ENCODE measurements at regions not wholly inside any gene's neighbourhood (a gene's known extent, or its start where the extent isn't known, plus 50 kb on each side); places are given as distances from the start of the nearest gene placed in this dataset.

- ChIA-PET CTCF (interaction anchor here (0.6 to 1.0 kb wide), 2 partner anchors 10 to 1120 kb away, joined by 3 read pairs; no protein-coding TSS in a partner anchor), POLR2A (no interaction called here)
Measured at GRCh38 chr9:17062497-17062896, 72.3 kb upstream of the CNTLN start.

DNA sequence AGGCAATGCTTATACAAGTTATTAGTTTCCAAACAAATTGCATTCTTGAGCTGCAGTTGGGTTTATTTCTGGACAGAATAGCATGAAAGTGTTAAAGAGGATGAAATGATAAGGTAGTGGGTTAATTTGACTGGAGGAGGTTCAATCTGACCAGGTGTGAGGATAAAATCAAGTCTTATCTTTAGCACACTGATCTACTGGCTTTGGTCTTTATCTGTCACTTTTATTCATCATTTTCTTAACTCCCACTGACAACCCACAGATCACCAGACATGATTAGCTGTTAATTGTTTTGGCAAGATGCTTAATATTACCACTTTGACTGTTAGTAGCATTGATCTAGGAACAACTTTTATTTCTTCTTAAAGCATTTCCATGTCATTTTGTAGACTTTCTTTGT is 74.4 kb upstream of the CNTLN start:
- POLR2A ChIA-PET: no interaction called here
- CTCF ChIA-PET: no interaction called here
- DNase-seq (ENCODE audit: extremely low spot score): no peak
- no peak for TF ChIP-seq L3MBTL2 (conservative IDR thresholded peaks at IDR 0.05)
- TF ChIP-seq ZNF384 (IDR thresholded peaks at IDR 0.05): no peak
- no peak for TF ChIP-seq HDGF (IDR thresholded peaks at IDR 0.05; ENCODE audit: borderline replicate concordance)
- no peak for TF ChIP-seq ARNT (IDR thresholded peaks at IDR 0.05)
- TF ChIP-seq SUZ12 (IDR thresholded peaks at IDR 0.05): no peak
- no peak for TF ChIP-seq FOXM1 (IDR thresholded peaks at IDR 0.05; ENCODE audit: borderline replicate concordance)
- TF ChIP-seq ELF4 (IDR thresholded peaks at IDR 0.05): no peak
- no peak for TF ChIP-seq LEF1 (IDR thresholded peaks at IDR 0.05; ENCODE audit: borderline replicate concordance)
- no peak for TF ChIP-seq CTBP1 (IDR thresholded peaks at IDR 0.05; ENCODE audit: borderline replicate concordance)
- no peak for TF ChIP-seq FOXK2 (IDR thresholded peaks at IDR 0.05)
- no peak for TF ChIP-seq BHLHE40 (IDR thresholded peaks at IDR 0.05; ENCODE audit: borderline replicate concordance)
- TF ChIP-seq FOXA1 (IDR thresholded peaks at IDR 0.05): no peak
- TF ChIP-seq NFRKB (IDR thresholded peaks at IDR 0.05): no peak
- TF ChIP-seq, protein P1, sequence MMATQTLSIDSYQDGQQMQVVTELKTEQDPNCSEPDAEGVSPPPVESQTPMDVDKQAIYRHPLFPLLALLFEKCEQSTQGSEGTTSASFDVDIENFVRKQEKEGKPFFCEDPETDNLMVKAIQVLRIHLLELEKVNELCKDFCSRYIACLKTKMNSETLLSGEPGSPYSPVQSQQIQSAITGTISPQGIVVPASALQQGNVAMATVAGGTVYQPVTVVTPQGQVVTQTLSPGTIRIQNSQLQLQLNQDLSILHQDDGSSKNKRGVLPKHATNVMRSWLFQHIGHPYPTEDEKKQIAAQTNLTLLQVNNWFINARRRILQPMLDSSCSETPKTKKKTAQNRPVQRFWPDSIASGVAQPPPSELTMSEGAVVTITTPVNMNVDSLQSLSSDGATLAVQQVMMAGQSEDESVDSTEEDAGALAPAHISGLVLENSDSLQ (IDR thresholded peaks at IDR 0.05): no peak
- TF ChIP-seq TARDBP (IDR thresholded peaks at IDR 0.05): no peak
- no peak for TF ChIP-seq SP1 (IDR thresholded peaks at IDR 0.05)

More at GRCh38 chr9:17062497-17062896, 72.3 kb upstream of the CNTLN start:
- DNase-seq (ENCODE audit: extremely low spot score): no peak
- TF ChIP-seq L3MBTL2 (conservative IDR thresholded peaks at IDR 0.05) (no peak), ARNT (IDR thresholded peaks at IDR 0.05) (no peak), FOXM1 (IDR thresholded peaks at IDR 0.05; ENCODE audit: borderline replicate concordance) (no peak), FOXA1 (IDR thresholded peaks at IDR 0.05) (no peak)

DNA sequence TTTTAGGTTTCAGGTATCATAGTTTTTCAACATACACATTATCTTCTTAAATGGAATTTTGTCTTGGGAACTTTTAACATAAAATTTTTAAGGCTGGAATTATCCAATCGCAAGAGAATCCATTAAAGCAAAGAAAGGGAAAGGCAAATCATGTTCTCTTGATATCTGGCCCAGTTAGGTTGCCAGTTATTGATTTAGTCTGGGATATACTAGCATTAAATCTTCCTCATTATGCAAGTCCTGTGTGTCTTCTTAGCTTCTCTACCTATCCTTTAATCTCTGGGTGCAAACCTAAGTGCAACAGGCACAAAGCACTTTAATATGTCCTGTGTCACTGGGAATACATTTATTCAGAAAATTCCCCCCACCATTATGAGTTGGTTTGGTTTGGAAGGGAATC is 75.4 kb upstream of the CNTLN start:
- TF ChIP-seq TARDBP (IDR thresholded peaks at IDR 0.05) (no peak), SP1 (IDR thresholded peaks at IDR 0.05) (no peak), CTBP1 (IDR thresholded peaks at IDR 0.05; ENCODE audit: borderline replicate concordance) (no peak), FOXA1 (IDR thresholded peaks at IDR 0.05) (no peak), FOXM1 (IDR thresholded peaks at IDR 0.05; ENCODE audit: borderline replicate concordance) (no peak), ZNF384 (IDR thresholded peaks at IDR 0.05) (no peak), LEF1 (IDR thresholded peaks at IDR 0.05; ENCODE audit: borderline replicate concordance) (no peak), HDGF (IDR thresholded peaks at IDR 0.05; ENCODE audit: borderline replicate concordance) (no peak), BHLHE40 (IDR thresholded peaks at IDR 0.05; ENCODE audit: borderline replicate concordance) (no peak)
- TF ChIP-seq, protein P1 (IDR thresholded peaks at IDR 0.05): no peak
- CTCF ChIA-PET: no interaction called here
- POLR2A ChIA-PET: no interaction called here
- DNase-seq (ENCODE audit: extremely low spot score): no peak

DNA sequence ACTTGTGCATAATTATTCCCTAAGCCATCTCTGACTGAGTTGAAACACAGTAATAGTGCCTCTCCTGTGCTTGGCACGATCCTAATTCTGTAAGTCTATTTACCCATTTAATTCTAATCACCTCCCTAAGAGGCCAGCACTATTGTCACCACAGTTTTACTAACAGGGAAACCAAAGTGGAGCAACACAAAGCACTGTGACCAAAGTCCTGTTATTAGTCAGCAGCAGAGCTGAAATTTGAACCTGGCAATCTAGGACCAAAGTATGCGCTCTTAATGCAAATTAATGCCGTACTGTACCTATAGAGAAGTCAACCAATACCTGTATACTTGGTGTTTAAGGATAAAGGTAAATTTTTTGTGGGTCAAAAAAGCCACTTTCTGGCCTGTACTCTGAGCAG is 77.1 kb upstream of the CNTLN start:
- ChIA-PET POLR2A (no interaction called here), CTCF (interaction anchor here (0.6 kb wide), 1 partner anchor 30 kb away, joined by 9 read pairs; no protein-coding TSS in a partner anchor)
- TF ChIP-seq ZNF384 (IDR thresholded peaks at IDR 0.05) (no peak), SP1 (IDR thresholded peaks at IDR 0.05) (no peak), BHLHE40 (IDR thresholded peaks at IDR 0.05; ENCODE audit: borderline replicate concordance) (no peak), FOXK2 (IDR thresholded peaks at IDR 0.05) (no peak), NFRKB (IDR thresholded peaks at IDR 0.05) (no peak), TARDBP (IDR thresholded peaks at IDR 0.05) (no peak), FOXM1 (IDR thresholded peaks at IDR 0.05; ENCODE audit: borderline replicate concordance) (no peak), CTBP1 (IDR thresholded peaks at IDR 0.05; ENCODE audit: borderline replicate concordance) (no peak), L3MBTL2 (conservative IDR thresholded peaks at IDR 0.05) (no peak), HDGF (IDR thresholded peaks at IDR 0.05; ENCODE audit: borderline replicate concordance) (no peak), ARNT (IDR thresholded peaks at IDR 0.05) (no peak), FOXA1 (IDR thresholded peaks at IDR 0.05) (no peak), LEF1 (IDR thresholded peaks at IDR 0.05; ENCODE audit: borderline replicate concordance) (no peak), ELF4 (IDR thresholded peaks at IDR 0.05) (no peak), SUZ12 (IDR thresholded peaks at IDR 0.05) (no peak)
- TF ChIP-seq, protein P1 (IDR thresholded peaks at IDR 0.05): no peak
- no peak for DNase-seq (ENCODE audit: extremely low spot score)

DNA sequence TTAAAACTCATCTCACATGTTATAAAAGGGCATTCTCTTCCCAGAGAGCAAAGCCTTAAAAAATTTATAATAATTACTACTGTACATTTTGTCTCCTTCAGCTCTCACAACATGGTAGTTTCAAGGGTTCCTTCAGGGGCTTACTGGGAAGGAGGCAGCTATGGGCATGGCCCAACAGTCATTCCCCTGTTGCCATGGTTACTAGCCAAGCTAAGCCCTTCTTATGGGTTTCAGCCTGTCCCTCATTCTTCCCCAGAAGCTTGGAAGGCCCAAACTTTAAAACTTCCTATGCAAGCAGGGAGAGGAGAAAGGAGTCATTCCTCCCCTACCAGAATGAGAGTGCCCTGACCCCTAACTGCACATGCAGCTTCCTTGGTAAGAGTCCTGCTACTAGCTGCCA is 82.2 kb upstream of the CNTLN start:
- no peak for TF ChIP-seq SP1 (IDR thresholded peaks at IDR 0.05)
- TF ChIP-seq L3MBTL2 (conservative IDR thresholded peaks at IDR 0.05): no peak
- TF ChIP-seq SUZ12 (IDR thresholded peaks at IDR 0.05): no peak
- TF ChIP-seq NFRKB (IDR thresholded peaks at IDR 0.05): no peak
- no peak for TF ChIP-seq FOXK2 (IDR thresholded peaks at IDR 0.05)
- TF ChIP-seq BHLHE40 (IDR thresholded peaks at IDR 0.05; ENCODE audit: borderline replicate concordance): no peak
- TF ChIP-seq HDGF (IDR thresholded peaks at IDR 0.05; ENCODE audit: borderline replicate concordance): no peak
- TF ChIP-seq ELF4 (IDR thresholded peaks at IDR 0.05): no peak
- TF ChIP-seq ZNF384 (IDR thresholded peaks at IDR 0.05): no peak
- no peak for TF ChIP-seq FOXA1 (IDR thresholded peaks at IDR 0.05)
- no peak for TF ChIP-seq FOXM1 (IDR thresholded peaks at IDR 0.05; ENCODE audit: borderline replicate concordance)
- TF ChIP-seq, protein P1 (IDR thresholded peaks at IDR 0.05): no peak
- no peak for TF ChIP-seq TARDBP (IDR thresholded peaks at IDR 0.05)
- TF ChIP-seq LEF1 (IDR thresholded peaks at IDR 0.05; ENCODE audit: borderline replicate concordance): no peak
- no peak for TF ChIP-seq CTBP1 (IDR thresholded peaks at IDR 0.05; ENCODE audit: borderline replicate concordance)
- no peak for TF ChIP-seq ARNT (IDR thresholded peaks at IDR 0.05)
- ChIA-PET CTCF (interaction anchor here (0.8 kb wide), 1 partner anchor 9 kb away, joined by 3 read pairs; no protein-coding TSS in a partner anchor), POLR2A (no interaction called here)
- DNase-seq (ENCODE audit: extremely low spot score): no peak

All from HEK293T (cell line).